ENCODE measurements at regions not wholly inside any gene's neighbourhood (a gene's known extent, or its start where the extent isn't known, plus 50 kb on each side); places are given as distances from the start of the nearest gene placed in this dataset.

DNA sequence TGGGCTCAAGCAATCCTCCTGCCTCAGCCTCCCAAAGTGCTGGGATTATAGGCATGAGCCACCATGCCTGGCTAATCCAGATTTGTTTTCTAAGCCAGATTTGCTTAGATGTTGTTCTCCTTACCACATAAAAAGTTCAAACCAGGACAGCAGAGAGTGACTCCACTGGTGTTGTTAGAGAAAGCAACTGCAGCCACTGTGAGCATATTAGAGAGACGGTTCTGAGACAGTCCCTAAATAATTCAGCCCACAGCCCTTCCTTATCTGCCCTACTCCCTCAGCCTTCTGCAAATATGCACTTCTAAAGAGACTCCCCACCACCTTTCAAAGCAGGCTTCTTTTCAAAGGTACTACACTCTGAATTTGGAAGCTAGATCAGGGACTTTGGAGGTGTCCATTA, 96.1 kb downstream of the DRD1 start:
- H3K4me3 ChIP-seq (ENCODE audit: low read depth, low read length): no peak overlapping the region
- Mint-ChIP-seq H3K27me3 (ENCODE audit: insufficient read depth, unreplicated experiment) (no peaks in the 10 kb centered on the region), H3K27ac (ENCODE audit: unreplicated experiment) (no peak overlapping the region), H3K36me3 (ENCODE audit: insufficient read depth, unreplicated experiment) (peaks cover 13% of the 10 kb centered on the region), H3K4me1 (ENCODE audit: low read depth, unreplicated experiment) (peaks cover 40% of the 10 kb centered on the region), H3K4me3 (ENCODE audit: unreplicated experiment) (no peak overlapping the region), H3K9me3 (ENCODE audit: unreplicated experiment) (peaks cover 13% of the 10 kb centered on the region)
- TF ChIP-seq, protein P1, sequence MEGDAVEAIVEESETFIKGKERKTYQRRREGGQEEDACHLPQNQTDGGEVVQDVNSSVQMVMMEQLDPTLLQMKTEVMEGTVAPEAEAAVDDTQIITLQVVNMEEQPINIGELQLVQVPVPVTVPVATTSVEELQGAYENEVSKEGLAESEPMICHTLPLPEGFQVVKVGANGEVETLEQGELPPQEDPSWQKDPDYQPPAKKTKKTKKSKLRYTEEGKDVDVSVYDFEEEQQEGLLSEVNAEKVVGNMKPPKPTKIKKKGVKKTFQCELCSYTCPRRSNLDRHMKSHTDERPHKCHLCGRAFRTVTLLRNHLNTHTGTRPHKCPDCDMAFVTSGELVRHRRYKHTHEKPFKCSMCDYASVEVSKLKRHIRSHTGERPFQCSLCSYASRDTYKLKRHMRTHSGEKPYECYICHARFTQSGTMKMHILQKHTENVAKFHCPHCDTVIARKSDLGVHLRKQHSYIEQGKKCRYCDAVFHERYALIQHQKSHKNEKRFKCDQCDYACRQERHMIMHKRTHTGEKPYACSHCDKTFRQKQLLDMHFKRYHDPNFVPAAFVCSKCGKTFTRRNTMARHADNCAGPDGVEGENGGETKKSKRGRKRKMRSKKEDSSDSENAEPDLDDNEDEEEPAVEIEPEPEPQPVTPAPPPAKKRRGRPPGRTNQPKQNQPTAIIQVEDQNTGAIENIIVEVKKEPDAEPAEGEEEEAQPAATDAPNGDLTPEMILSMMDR (IDR thresholded peaks at IDR 0.05; ENCODE audit: insufficient read depth in 1 of 2, low read depth in 1 of 2, low read length in 1 of 2, severe bottlenecking in 1 of 2, unreplicated experiment in 1 of 2): no peak
- H3K27me3 ChIP-seq (replicated peaks; ENCODE audit: control insufficient read depth, insufficient read depth, low read length): no peaks in the 10 kb centered on the region
- DNase-seq: no peak
- peaks cover 21% of the 10 kb centered on the region for H3K4me1 ChIP-seq
- POLR2A ChIA-PET: no interaction called here
- BruUV-seq (replicated peaks): no TSS peak
- H3K36me3 ChIP-seq (ENCODE audit: control insufficient read depth, insufficient read depth, low read length): no peaks in the 10 kb centered on the region; the same call in 1 of the 2 replicates
- CTCF ChIA-PET: no interaction called here
- intact Hi-C loops (cut with micrococcal nuclease; ENCODE audit: unreplicated experiment): loop anchor here (10.0 kb wide), 1 partner anchor 117 kb away; no protein-coding TSS in a partner anchor
- no peaks in the 10 kb centered on the region for H3K9me3 ChIP-seq

DNA sequence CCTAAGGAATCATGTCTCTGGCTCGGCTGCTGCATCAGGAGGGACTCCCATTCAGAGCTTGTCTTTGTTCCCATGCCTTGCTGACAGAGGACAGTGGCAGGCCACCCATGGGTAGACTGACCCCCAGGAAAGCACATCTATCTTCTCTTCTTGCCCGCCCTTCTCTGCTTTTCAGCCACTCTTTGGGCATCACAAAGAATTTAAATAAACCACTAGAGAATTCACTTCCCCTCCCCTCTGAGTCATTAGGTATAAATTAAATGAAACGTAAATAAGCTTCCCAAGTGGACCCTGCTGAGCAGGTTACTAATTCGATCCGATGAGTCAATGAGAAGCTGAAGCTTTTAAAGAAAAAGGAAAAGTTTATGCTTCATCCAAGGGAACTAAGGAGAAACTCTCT, 97.0 kb downstream of the DRD1 start:
- ChIA-PET CTCF (no interaction called here), POLR2A (no interaction called here)
- TF ChIP-seq, protein P1 (IDR thresholded peaks at IDR 0.05; ENCODE audit: insufficient read depth in 1 of 2, low read depth in 1 of 2, low read length in 1 of 2, severe bottlenecking in 1 of 2, unreplicated experiment in 1 of 2): no peak
- Mint-ChIP-seq H3K4me3 (ENCODE audit: unreplicated experiment) (no peak overlapping the region), H3K27ac (ENCODE audit: unreplicated experiment) (no peak overlapping the region), H3K36me3 (ENCODE audit: insufficient read depth, unreplicated experiment) (peaks cover 13% of the 10 kb centered on the region), H3K9me3 (ENCODE audit: unreplicated experiment) (peaks cover 13% of the 10 kb centered on the region), H3K27me3 (ENCODE audit: insufficient read depth, unreplicated experiment) (no peaks in the 10 kb centered on the region), H3K4me1 (ENCODE audit: low read depth, unreplicated experiment) (peaks cover 40% of the 10 kb centered on the region)
- no peaks in the 10 kb centered on the region for H3K9me3 ChIP-seq
- BruUV-seq (replicated peaks): no TSS peak
- intact Hi-C loops (cut with micrococcal nuclease; ENCODE audit: unreplicated experiment): loop anchor here (10.0 kb wide), 1 partner anchor 118 kb away; no protein-coding TSS in a partner anchor
- peaks cover 21% of the 10 kb centered on the region for H3K4me1 ChIP-seq
- no peak overlapping the region for H3K4me3 ChIP-seq (ENCODE audit: low read depth, low read length)
- H3K36me3 ChIP-seq (ENCODE audit: control insufficient read depth, insufficient read depth, low read length): no peaks in the 10 kb centered on the region; the same call in 1 of the 2 replicates
- H3K27me3 ChIP-seq (replicated peaks; ENCODE audit: control insufficient read depth, insufficient read depth, low read length): no peaks in the 10 kb centered on the region
- no peak for DNase-seq

DNA sequence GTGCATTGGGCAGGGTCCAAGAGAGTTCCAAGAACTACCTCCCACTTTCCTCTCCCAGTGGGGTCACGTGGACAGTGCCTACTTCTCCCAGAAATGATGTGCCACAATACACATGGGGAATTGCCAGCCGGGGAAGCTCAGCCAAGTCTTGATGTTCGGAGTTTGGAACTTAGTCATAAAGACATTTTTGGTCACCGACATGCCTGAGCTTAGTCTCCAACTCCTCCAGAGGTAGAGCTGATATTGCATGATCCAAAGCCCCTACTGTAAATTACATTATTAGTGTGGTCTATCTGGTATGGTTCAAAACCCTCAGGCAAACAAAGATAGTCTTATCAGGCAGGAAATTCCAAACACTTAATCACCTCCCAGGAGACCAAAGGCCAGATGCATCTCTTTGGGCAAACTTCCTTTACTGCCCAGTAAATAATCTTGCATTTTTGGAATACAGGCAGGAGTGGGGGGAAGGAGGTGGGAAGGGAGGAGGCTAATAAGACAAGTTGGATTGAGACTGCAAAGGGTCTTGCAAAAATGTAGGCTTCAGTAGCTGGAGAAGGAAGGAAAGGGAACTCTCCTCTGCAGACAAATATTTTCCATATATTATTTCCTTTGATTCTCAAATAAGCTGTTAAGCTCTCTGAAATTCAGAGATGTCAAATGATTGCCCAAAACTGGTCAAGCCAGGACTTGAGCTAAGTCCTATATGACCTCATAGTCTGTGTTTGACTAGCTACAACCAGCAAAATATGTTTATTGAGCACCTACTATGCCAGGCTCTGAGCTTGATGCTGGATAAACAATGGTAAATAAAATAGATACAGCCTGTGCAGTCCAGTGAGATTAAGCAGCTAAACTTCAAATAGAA, 99.4 kb downstream of the DRD1 start:
- no peak overlapping the region for H3K4me3 ChIP-seq (ENCODE audit: low read depth, low read length)
- H3K9me3 ChIP-seq: no peaks in the 10 kb centered on the region
- no peaks in the 10 kb centered on the region; the same call in 1 of the 2 replicates for H3K36me3 ChIP-seq (ENCODE audit: control insufficient read depth, insufficient read depth, low read length)
- TF ChIP-seq, protein P1 (IDR thresholded peaks at IDR 0.05; ENCODE audit: insufficient read depth in 1 of 2, low read depth in 1 of 2, low read length in 1 of 2, severe bottlenecking in 1 of 2, unreplicated experiment in 1 of 2): no peak
- intact Hi-C loops (cut with micrococcal nuclease; ENCODE audit: unreplicated experiment): loop anchor here (1.0 to 10.0 kb wide), 2 partner anchors 61 to 120 kb away; no protein-coding TSS in a partner anchor
- no peak overlapping the region for H3K4me3 Mint-ChIP-seq (ENCODE audit: unreplicated experiment)
- H3K27ac Mint-ChIP-seq (ENCODE audit: unreplicated experiment): peak overlapping the region; percentile 71
- POLR2A ChIA-PET: interaction anchor here (0.7 kb wide), 1 partner anchor 34 kb away, joined by 3 read pairs; no protein-coding TSS in a partner anchor
- no TSS peak for BruUV-seq (replicated peaks)
- DNase-seq: peak; percentile 68 to 75
- H3K9me3 Mint-ChIP-seq (ENCODE audit: unreplicated experiment): peaks cover 13% of the 10 kb centered on the region
- no peaks in the 10 kb centered on the region for H3K27me3 Mint-ChIP-seq (ENCODE audit: insufficient read depth, unreplicated experiment)
- peaks cover 40% of the 10 kb centered on the region for H3K4me1 Mint-ChIP-seq (ENCODE audit: low read depth, unreplicated experiment)
- H3K36me3 Mint-ChIP-seq (ENCODE audit: insufficient read depth, unreplicated experiment): peaks cover 13% of the 10 kb centered on the region
- H3K4me1 ChIP-seq: peaks cover 26% of the 10 kb centered on the region
- H3K27me3 ChIP-seq (replicated peaks; ENCODE audit: control insufficient read depth, insufficient read depth, low read length): no peaks in the 10 kb centered on the region
- CTCF ChIA-PET: interaction anchor here (0.7 kb wide), 2 partner anchors 34 to 1260 kb away, joined by 3 to 5 read pairs; no protein-coding TSS in a partner anchor
